Right lobe of liver (tissue), 6 donors: ENCODE measurements at regions not wholly inside any gene's neighbourhood (a gene's known extent, or its start where the extent isn't known, plus 50 kb on each side); places are given as distances from the start of the nearest gene placed in this dataset.

Experiments used
- ATAC-seq, 4 donors: fragments of 200-7000 bp; cut with Tn5 transposase; one replicate each; pipeline ENCODE4 v1.9.1; 2020; ENCODE audit warnings: mild to moderate bottlenecking in 4 of 4, moderate library complexity in 4 of 4
- DNase-seq, 3 donors: peaks; one replicate each; pipeline ENCODE4 v3.0.0-alpha.2; 2020
- H3K27ac ChIP-seq, 3 donors: fragments of 200-600 bp; one replicate each; pipeline ENCODE4 v1.8.0; 2022
- H3K27me3 ChIP-seq, 2 donors: fragments of 200-600 bp; one replicate each; pipeline ENCODE4 v1.8.0; 2022
- H3K36me3 ChIP-seq, 4 donors: fragments of 200-600 bp; sonication (generic) in 1 of 4; one replicate each; pipeline versions ENCODE4 v1.5.1 to v1.8.0; 2017 to 2022; ENCODE audit warnings: control low read depth in 1 of 4
- H3K4me1 ChIP-seq, 4 donors: fragments of 200-600 bp; sonication (generic) in 1 of 4; one replicate each; pipeline versions ENCODE4 v1.5.1 to v1.8.0; 2017 to 2022; ENCODE audit warnings: control low read depth in 1 of 4
- H3K4me3 ChIP-seq, 3 donors: fragments of 200-600 bp; one replicate each; pipeline ENCODE4 v1.8.0; 2022
- H3K9me3 ChIP-seq, 4 donors: fragments of 200-600 bp; sonication (generic) in 1 of 4; one replicate each; pipeline versions ENCODE4 v1.5.1 to v1.8.0; 2017 to 2022; ENCODE audit warnings: control low read depth in 1 of 4
- POLR2A ChIP-seq: fragments of 450-650 bp; IDR thresholded peaks from one replicate; pipeline ENCODE4 v1.6.1; 2017; ENCODE audit warnings: antibody characterized with exemption, mild to moderate bottlenecking
- WGBS: methylation state at CpG from one replicate; pipeline ENCODE4 v1.1.6; 2018; ENCODE audit warnings: low coverage, low lambda C conversion rate; ENCODE audit not compliant: insufficient coverage; ENCODE audit errors: missing lambda C conversion rate; 5-methylcytosine and 5-hydroxymethylcytosine counted together
- intact Hi-C, 2 donors: fragments of 100-400 bp; cut with DNase I; formaldehyde crosslinking; loops; one replicate each; pipeline versions ENCODE4 v1.11.2 to v1.14.1; 2022
- TF ChIP-seq, protein P1 (sequence below), 4 donors: fragments of 200-600 bp in 3 of 4; fragments of 450-650 bp in 1 of 4; IDR thresholded peaks; one replicate each; pipeline versions ENCODE4 v1.5.1 to v1.8.0; 2016 to 2022; ENCODE audit warnings: antibody characterized with exemption in 4 of 4, mild to moderate bottlenecking in 2 of 4
- donor health status: DM: no; HTN: yes; CAD: no.
- donor health status: DM: no; HTN: no; CAD: no.
- donor health status: DM: no; HTN: no; CAD: no.
- donor health status: DM: no; HTN: yes; CAD: no.
- donor health status: DM: no; HTN: yes; CAD: no.

DNA sequence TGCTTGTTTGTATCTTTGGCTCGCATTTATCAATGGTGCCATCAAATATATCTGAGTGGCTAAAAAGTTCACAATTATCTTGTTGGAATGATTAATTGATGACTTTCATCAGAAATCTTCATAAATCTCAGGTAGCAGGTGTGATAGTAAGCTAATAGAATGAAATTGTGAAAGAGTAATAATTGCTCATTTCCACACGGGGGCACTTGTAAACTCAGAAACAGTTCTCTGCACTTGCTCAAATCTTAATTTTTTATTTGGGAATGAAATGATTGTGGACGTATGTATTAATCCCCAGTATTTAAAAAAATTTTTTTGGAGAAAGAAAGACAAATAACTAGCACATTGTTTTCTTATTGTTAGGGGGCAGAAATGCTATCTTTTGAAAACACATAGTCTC lies 132.8 kb downstream of the DTHD1 start:
- H3K27me3 ChIP-seq = peaks cover 0 to 4% of the 10 kb centered on the region in 2 donors
- no peaks in the 10 kb centered on the region for H3K36me3 ChIP-seq
- H3K9me3 ChIP-seq = no peaks in the 10 kb centered on the region
- ATAC-seq = peak in 1 of 4 donors; percentile 44
- WGBS = 14% methylated on average over 3 of the region's 3 CpGs
- H3K27ac ChIP-seq = no peak overlapping the region
- intact Hi-C loops = no loop called here
- H3K4me1 ChIP-seq = no peaks in the 10 kb centered on the region
- no peak overlapping the region for H3K4me3 ChIP-seq
- no peak for TF ChIP-seq POLR2A
- TF ChIP-seq, protein P1, sequence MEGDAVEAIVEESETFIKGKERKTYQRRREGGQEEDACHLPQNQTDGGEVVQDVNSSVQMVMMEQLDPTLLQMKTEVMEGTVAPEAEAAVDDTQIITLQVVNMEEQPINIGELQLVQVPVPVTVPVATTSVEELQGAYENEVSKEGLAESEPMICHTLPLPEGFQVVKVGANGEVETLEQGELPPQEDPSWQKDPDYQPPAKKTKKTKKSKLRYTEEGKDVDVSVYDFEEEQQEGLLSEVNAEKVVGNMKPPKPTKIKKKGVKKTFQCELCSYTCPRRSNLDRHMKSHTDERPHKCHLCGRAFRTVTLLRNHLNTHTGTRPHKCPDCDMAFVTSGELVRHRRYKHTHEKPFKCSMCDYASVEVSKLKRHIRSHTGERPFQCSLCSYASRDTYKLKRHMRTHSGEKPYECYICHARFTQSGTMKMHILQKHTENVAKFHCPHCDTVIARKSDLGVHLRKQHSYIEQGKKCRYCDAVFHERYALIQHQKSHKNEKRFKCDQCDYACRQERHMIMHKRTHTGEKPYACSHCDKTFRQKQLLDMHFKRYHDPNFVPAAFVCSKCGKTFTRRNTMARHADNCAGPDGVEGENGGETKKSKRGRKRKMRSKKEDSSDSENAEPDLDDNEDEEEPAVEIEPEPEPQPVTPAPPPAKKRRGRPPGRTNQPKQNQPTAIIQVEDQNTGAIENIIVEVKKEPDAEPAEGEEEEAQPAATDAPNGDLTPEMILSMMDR (IDR thresholded peaks at IDR 0.05) = peak; percentile 30 to 44 (median 38)
- DNase-seq = no peak

- Histone ChIP-seq H3K36me3 (no peaks in the 10 kb centered on the region), H3K4me3 (no peak overlapping the region), H3K27me3 (no peaks in the 10 kb centered on the region), H3K9me3 (no peaks in the 10 kb centered on the region), H3K4me1 (no peaks in the 10 kb centered on the region), H3K27ac (no peak overlapping the region)
- 69% methylated on average over 11 of the region's 12 CpGs for WGBS
- intact Hi-C loops = loop anchor here in 1 of 2 donors (5.0 kb wide), 1 partner anchor 970 kb away; no protein-coding TSS in a partner anchor
- DNase-seq (no peak), ATAC-seq (no peak)
- TF ChIP-seq, protein P1 (IDR thresholded peaks at IDR 0.05) = no peak
- no peak for TF ChIP-seq POLR2A
These were observed 135.7 kb downstream of the DTHD1 start for GRCh38 chr4:36417146-36417545.

DNA sequence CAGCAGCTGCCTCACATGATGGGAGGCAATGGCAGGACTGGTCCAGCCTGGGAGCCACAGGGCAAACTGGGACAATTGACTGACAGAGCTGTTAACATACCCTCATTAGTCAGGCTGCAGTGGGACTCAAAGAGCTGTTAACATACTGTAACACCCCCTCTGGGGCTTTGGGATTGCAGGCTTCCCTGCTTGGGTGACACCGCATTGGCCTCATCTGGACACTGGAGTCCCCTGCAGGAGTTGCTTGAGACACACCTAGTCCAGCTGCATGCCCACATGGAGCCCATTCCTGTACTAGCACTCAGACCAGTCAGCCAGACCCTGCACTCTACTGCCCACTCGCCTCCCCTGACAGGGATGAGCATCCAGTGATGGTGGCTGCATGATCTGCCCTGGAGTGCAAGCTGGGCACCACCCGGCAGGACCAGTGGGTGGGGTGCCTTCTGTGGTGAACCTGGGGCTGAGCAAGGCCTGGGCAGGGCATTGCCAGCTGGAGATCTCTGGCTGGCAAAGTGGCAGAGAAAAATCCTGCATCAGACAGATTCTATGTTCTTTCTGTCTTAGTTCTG lies 138.8 kb downstream of the DTHD1 start:
- no peak overlapping the region for H3K4me3 ChIP-seq
- no peak overlapping the region for H3K27ac ChIP-seq
- WGBS = 57% methylated on average over 1 of the region's 3 CpGs
- no peaks in the 10 kb centered on the region for H3K9me3 ChIP-seq
- intact Hi-C loops = no loop called here
- TF ChIP-seq POLR2A = no peak
- TF ChIP-seq, protein P1 (IDR thresholded peaks at IDR 0.05) = no peak
- ATAC-seq (no peak), DNase-seq (no peak)
- H3K27me3 ChIP-seq = no peaks in the 10 kb centered on the region
- no peaks in the 10 kb centered on the region for H3K36me3 ChIP-seq
- H3K4me1 ChIP-seq = no peaks in the 10 kb centered on the region

DNA sequence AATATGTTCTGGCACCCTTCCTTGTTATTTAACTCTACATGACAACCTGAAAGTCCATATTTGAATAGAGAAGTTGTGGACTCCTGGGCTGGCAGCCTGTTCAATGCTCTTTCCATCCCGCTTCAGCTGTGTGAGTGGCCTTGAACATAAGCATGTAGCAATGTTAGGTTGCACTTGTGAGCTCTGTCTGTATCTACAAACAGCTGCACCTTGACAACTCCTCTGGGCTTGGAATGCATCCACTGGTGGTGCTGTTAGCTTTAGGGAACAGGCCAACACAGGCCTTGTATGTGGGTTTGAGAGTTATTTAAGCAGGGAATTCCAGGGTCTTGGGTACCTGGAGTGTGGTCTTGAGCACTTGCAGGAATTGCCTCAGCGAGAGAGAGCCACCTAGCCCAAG lies 141.2 kb downstream of the DTHD1 start:
- no peaks in the 10 kb centered on the region for H3K4me1 ChIP-seq
- TF ChIP-seq POLR2A = no peak
- TF ChIP-seq, protein P1 (IDR thresholded peaks at IDR 0.05) = no peak
- no peaks in the 10 kb centered on the region for H3K27me3 ChIP-seq
- 83% methylated on average over 1 of the region's 2 CpGs for WGBS
- no peak for DNase-seq
- ATAC-seq = no peak
- H3K36me3 ChIP-seq = no peaks in the 10 kb centered on the region
- no peak overlapping the region for H3K4me3 ChIP-seq
- no peaks in the 10 kb centered on the region for H3K9me3 ChIP-seq
- no peak overlapping the region for H3K27ac ChIP-seq
- intact Hi-C loops = no loop called here

- intact Hi-C loops = no loop called here
- ATAC-seq (no peak), DNase-seq (no peak)
- H3K27ac ChIP-seq = no peak overlapping the region
- no peaks in the 10 kb centered on the region for H3K4me1 ChIP-seq
- no peaks in the 10 kb centered on the region for H3K36me3 ChIP-seq
- WGBS = 49% methylated on average over 5 of the region's 5 CpGs
- no peaks in the 10 kb centered on the region for H3K27me3 ChIP-seq
- no peaks in the 10 kb centered on the region for H3K9me3 ChIP-seq
- TF ChIP-seq, protein P1 (IDR thresholded peaks at IDR 0.05) = no peak
- TF ChIP-seq POLR2A = no peak
- no peak overlapping the region for H3K4me3 ChIP-seq
These were observed 145.3 kb downstream of the DTHD1 start for GRCh38 chr4:36426741-36427140.
